ENCODE measurements at regions not wholly inside any gene's neighbourhood (a gene's known extent, or its start where the extent isn't known, plus 50 kb on each side); places are given as distances from the start of the nearest gene placed in this dataset.

GRCh38 chr7:36086571-36086970 lies 66.5 kb upstream of the EEPD1 start:
- no peak for TF ChIP-seq CTCF (IDR thresholded peaks at IDR 0.05)
- TF ChIP-seq ZFX (IDR thresholded peaks at IDR 0.05; ENCODE audit: borderline replicate concordance), result no peak

All from 22Rv1 (cell line).